ENCODE measurements at regions not wholly inside any gene's neighbourhood (a gene's known extent, or its start where the extent isn't known, plus 50 kb on each side); places are given as distances from the start of the nearest gene placed in this dataset.

DNA sequence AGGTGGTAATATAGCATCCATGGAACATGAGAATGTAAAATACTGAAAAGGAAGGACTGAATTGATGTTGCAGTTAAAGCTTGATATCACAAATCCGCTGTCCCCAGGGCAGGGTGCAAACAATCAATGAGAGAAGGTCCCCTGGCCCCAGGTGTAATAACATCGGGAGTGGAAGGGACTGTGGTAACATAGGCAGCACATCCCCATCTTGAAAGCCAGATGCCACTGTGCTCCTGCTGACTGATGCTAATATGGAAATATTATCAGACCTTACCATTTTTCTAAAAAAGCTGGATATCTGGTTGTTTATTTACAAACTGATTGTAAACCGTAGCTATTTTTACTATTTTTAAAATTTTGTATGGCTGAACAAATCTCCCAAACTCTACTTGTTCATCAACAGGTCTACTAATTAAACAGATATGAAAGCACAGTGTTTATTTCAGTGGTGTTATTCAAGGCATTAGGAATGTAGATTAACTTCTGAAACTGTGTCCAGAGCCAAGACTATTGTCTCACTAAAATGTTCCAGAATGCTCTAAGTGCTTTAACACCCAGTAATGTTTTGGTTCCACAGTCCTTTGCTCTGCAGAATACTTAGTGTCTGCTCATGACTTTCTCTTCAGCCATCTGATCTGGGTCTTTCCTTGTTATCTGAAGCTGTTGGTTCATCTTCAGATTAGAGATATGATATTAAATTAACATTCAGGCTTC is 386.0 kb upstream of the RARB start:
- no peaks in the 10 kb centered on the region for H3K27me3 ChIP-seq (ENCODE audit: control insufficient read depth, insufficient read depth, low read length)
- H3K4me3 ChIP-seq (ENCODE audit: low read depth, low read length) = no peak overlapping the region
- TF ChIP-seq, protein P1, sequence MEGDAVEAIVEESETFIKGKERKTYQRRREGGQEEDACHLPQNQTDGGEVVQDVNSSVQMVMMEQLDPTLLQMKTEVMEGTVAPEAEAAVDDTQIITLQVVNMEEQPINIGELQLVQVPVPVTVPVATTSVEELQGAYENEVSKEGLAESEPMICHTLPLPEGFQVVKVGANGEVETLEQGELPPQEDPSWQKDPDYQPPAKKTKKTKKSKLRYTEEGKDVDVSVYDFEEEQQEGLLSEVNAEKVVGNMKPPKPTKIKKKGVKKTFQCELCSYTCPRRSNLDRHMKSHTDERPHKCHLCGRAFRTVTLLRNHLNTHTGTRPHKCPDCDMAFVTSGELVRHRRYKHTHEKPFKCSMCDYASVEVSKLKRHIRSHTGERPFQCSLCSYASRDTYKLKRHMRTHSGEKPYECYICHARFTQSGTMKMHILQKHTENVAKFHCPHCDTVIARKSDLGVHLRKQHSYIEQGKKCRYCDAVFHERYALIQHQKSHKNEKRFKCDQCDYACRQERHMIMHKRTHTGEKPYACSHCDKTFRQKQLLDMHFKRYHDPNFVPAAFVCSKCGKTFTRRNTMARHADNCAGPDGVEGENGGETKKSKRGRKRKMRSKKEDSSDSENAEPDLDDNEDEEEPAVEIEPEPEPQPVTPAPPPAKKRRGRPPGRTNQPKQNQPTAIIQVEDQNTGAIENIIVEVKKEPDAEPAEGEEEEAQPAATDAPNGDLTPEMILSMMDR (IDR thresholded peaks at IDR 0.05; ENCODE audit: insufficient read depth, low read length, poor library complexity, severe bottlenecking) = no peak
- DNase-seq (ENCODE audit: low read depth) = no peak
- no peaks in the 10 kb centered on the region for H3K36me3 ChIP-seq (ENCODE audit: control insufficient read depth, insufficient read depth, low read length)

DNA sequence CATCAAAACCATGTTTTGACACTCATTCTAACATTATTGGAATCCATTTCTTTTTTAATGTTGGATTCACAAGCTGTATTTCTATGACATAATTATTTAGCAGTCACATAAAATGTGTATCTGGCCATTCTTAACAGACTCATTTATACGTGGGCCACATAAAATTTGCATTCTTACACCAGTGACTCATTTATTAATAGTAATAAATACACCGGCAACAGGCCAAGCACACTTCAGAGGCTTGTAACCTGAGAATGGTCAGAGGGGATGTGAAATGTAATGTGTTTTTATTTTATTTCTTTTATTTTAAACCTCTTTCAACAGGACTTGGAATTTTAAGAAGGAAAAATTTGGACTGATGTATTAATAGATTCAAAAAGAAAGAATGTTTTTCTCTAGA is 384.9 kb upstream of the RARB start:
- H3K27me3 ChIP-seq (ENCODE audit: control insufficient read depth, insufficient read depth, low read length) = no peaks in the 10 kb centered on the region
- H3K4me3 ChIP-seq (ENCODE audit: low read depth, low read length) = no peak overlapping the region
- no peak for DNase-seq (ENCODE audit: low read depth)
- TF ChIP-seq, protein P1 (IDR thresholded peaks at IDR 0.05; ENCODE audit: insufficient read depth, low read length, poor library complexity, severe bottlenecking) = no peak
- H3K36me3 ChIP-seq (ENCODE audit: control insufficient read depth, insufficient read depth, low read length) = no peaks in the 10 kb centered on the region

DNA sequence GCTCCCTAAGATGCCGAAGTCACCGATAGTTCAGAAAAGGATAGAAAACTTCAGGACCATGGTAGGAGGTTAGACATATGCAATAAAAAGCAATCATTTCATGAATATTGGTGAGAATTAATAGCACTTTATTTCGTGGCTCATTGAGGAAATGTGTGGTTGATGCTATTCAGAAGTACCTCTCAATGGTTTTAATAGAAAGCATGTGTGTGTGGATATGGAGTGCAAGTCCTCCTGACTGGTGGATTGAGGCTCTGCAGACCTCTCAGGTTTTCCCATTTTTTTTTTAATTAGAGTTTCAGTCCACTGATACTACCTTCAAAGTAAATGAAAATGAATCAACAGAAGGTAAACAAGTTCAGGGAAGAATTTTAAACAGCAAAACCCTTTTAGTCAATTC is 384.3 kb upstream of the RARB start:
- TF ChIP-seq, protein P1 (IDR thresholded peaks at IDR 0.05; ENCODE audit: insufficient read depth, low read length, poor library complexity, severe bottlenecking) = no peak
- no peak for DNase-seq (ENCODE audit: low read depth)
- Histone ChIP-seq H3K36me3 (ENCODE audit: control insufficient read depth, insufficient read depth, low read length) (no peaks in the 10 kb centered on the region), H3K4me3 (ENCODE audit: low read depth, low read length) (no peak overlapping the region), H3K27me3 (ENCODE audit: control insufficient read depth, insufficient read depth, low read length) (no peaks in the 10 kb centered on the region)

DNA sequence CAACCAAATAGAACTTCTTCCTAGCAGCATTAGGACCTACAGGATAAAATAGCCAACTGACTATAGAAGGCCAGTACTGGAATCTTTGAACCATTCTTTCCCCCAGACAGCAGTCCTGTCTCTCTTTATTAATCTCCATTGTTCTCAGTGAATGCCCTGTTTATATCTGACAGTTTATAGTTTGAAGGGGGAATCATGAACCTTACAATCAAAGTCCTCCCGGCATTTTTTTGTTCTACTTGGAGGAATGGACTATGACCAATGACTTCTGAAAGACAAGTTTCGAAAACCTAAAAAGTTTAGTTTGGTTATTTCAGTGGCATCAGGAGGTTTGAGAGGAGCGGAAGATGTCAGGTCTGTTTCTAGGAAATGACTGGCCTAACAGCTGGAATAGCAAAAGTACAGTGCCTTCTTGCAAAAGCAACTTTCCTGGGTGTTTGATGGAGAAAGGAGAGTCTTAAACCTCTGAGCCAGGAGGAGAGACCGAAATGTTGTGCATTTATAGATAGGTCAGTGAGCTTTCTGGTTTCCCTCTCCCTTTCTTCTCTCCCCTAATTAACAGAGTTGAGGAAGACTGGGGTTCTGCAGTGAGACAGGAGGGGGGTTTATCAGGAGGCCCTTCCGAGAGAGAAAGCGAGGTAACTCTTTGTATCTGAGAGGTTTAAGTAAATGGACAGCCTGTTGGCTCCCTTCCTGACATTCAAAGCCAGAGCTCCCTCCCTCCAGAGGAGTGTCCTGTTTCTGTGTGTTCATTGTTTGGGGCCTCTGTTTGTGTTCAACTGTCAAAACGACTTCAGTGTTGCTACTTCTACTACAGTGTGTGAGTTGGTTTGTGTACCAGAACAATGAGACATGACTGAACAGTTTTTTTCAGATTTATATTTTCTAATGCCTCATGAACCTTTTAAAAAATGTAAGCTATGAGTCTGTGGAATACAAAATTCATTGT is 383.0 kb upstream of the RARB start:
- Histone ChIP-seq H3K36me3 (ENCODE audit: control insufficient read depth, insufficient read depth, low read length) (no peaks in the 10 kb centered on the region), H3K27me3 (ENCODE audit: control insufficient read depth, insufficient read depth, low read length) (no peaks in the 10 kb centered on the region), H3K4me3 (ENCODE audit: low read depth, low read length) (no peak overlapping the region)
- no peak for DNase-seq (ENCODE audit: low read depth)
- TF ChIP-seq, protein P1 (IDR thresholded peaks at IDR 0.05; ENCODE audit: insufficient read depth, low read length, poor library complexity, severe bottlenecking) = no peak

DNA sequence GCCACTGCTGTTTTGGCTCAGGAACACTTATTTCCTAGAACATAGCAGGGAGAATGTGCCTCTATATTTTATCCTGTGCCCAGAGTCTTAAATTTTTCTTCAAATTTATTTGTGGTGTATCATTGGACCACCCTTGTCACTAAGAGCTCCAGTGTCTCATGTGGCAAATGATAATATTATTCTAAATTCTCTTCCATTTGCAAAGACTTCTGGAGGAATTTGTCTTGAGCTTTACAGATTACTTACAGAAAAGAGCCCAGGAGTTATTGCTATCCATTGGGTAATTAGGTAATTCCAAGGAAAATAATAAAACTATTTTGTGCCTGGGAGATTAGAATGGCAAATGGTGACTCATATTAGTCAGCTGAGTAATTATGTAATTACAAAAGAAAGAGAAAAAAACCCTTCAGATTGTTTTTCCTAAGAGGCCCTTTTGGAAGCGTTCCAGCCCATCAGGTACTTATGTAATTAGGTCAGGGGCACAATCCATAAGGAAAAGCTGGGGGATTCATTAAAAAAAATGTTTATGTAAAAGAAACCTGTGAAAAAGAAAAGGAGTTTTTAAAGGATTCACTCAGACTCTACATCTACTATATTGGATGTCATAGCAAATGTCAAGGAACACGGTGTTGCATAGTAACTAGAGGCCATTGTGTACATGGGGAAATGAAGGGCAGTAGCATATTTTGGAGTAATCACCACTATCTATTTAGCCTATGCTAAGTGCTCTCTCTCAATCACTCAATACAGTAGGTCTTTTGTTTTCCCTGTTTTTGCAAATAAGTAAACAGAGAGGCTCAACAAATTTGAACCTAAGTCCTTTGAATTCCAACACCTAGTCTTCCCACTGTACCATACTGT is 380.9 kb upstream of the RARB start:
- Histone ChIP-seq H3K36me3 (ENCODE audit: control insufficient read depth, insufficient read depth, low read length) (no peaks in the 10 kb centered on the region), H3K4me3 (ENCODE audit: low read depth, low read length) (no peak overlapping the region), H3K27me3 (ENCODE audit: control insufficient read depth, insufficient read depth, low read length) (no peaks in the 10 kb centered on the region)
- DNase-seq (ENCODE audit: low read depth) = no peak
- TF ChIP-seq, protein P1 (IDR thresholded peaks at IDR 0.05; ENCODE audit: insufficient read depth, low read length, poor library complexity, severe bottlenecking) = no peak
